Activated T-cell treated with anti-CD3 and anti-CD28 coated beads, Interleukin-2, amount 50 U/mL, for 1 hour (primary cell): ENCODE measurements at regions not wholly inside any gene's neighbourhood (a gene's known extent, or its start where the extent isn't known, plus 50 kb on each side); places are given as distances from the start of the nearest gene placed in this dataset.

Experiments used
- DNase-seq: peaks from one replicate; pipeline ENCODE4 v3.0.0-alpha.2; 2020

DNA sequence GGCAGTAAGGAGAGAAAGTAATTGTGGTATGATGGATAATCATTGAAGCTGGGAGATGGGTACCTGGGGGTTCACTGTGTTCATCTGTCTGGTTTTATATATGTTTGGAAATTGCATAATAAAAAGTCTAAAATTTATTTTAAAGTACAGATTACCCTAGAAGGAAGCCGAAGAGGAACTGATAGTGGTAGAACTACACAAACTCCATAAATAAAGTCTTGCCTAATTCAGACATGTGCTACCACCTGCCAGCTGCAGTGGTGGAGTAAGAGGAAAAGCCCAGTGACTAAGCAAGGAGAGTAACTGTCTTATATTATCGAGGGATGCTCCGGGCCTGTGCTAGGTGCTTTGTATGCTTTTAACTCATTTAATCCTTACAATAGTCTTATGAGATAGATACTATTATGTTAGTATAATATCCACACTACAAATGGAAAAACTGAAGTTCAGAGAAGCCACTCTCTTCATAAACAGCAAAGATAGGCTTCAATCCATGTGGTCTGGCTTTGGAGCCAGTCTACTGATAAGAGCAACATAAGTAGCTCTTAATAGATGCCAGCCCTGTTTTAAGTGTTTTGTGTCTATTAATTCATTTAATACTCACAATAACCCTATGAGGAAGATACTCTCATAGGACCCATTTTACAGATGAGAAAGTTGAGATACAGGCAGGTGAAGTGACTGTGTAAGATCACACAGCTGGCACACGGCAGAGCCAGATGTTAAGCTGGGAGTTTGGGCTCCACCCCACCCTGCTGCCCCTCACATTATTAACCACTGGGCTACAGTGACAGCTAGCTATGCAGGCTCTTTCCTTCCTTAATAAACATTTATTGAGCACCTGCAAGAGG, 56.8 kb upstream of the HNRNPU start:
- no peak for DNase-seq

DNA sequence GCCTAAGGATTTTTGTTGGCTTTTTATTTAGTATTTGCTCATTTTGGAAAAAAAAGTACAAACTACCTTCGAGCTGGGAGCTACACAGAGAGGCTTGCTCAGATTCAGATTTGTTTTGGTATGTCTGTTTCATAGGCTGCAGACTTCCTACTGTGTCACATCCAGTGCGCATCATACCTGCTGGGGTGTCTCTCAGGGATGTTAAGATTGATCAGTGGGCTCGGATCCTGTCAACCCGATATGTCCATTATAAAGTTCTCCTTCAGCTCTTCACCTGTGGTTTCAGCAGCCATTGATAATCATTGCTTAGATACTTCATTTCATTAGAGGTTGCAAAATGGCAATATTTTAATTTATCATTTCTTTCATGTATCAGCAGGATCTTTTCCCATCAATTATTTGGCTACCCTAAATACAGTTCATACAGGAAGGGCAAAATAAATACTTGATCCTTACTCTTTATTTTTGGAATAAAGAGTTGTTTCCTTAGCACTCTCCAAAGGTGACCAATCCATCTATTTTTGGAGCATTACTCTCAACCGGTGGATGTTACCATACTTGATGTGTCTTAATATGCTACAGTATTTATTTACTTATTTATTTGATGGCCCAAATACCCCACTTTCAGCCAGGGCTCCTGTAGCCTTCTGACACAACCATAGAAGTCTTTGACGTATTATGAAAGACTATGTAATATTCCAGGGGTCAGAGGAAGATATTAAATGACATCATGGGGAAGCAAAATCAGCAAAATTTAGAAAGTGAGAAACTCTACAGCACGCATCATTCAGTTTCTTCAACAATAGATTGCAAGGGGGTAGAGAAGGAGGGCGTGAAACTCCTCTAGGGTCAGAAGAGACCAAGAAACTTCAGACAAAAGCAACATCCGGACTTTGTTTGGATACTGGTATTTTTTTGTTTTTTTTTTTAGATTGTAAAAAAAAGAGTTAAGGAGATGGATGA, 55.3 kb upstream of the HNRNPU start:
- no peak for DNase-seq

DNA sequence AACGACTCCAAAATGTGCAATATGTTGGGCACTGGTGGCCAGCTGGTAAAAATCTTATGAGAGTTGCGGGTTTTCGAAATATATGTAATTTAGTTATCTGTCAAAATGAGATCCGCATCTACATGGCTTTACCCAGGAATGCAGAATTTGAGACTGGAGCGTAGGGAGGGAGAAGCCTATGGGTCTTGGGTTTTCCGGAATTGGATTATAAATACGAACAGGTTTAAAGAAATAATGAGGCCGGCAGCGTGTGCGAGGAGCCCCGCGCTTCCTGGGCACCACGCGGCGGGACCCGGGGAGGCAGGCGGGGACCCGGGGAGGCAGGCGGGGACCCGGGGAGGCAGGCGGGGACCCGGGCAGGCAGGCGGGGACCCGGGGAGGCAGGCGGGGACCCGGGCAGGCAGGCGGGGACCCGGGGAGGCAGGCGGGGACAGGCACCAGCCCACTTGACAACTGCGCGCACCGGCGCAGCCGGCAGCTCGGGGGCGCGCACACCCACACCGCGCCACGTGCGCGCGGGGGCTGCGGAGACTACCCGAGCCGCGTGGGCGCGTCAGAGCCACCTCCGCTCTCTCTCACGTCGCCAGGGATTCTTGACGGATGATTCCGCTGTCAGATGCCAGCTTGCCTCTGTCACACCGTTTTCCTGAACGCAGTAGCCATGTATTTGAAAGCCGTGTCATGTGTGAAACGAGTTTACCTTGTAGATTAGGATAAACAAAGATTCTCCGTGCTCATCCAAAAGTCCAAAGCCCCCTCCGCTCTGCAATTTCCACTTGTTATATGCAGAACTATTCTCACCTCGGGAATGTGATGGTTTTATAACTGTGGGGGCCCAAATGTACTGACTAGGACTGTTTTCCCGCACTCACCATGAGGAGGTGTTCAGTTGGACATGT, 54.3 kb upstream of the HNRNPU start:
- DNase-seq: peak; percentile 75

DNA sequence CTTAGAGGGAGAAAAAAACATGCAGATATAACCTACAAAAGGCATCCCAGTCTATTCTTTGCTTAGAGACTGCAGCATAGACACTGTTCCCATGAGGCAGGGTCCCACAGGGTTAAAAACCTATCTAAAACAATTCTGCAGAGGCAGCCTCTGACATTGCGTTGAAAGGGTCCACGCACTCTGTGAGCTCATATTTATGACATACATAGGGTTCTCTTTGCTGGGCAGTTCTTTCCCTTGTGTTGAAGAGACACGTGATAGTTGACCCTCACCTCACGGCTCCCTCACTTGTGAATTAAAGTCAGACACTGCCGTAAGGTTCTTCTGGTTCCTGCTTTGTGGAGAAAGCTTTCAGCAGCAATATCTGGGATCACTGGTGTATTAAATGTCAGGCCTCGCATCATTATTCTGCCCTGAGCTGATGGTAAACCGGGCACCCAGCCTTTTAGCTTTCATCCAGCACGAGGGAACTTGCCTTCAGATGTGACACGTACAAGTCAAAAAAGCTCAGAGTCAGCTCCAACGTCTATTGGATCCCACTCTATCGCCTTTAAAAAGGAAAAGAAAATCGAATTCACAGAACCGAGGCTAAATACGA, 52.8 kb upstream of the HNRNPU start:
- no peak for DNase-seq

DNA sequence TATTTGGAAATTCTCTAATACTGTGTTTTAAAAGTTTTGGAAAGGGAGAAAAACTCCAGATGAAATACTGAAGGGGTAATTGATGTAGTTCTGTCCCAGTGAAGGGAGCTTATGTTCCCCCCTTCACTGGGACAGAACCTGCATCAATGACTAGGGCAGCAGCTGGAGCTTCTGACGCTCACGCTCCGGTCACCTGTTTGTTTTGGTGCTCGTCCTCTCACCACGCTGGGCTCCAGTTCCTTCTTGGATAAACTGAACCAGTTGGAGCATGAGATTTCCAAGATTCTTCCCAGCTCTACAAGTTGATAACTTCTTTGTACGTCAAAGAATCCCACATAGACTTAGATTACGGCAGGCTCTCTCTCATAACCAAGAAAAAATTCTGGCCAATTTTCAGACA, 51.4 kb upstream of the HNRNPU start:
- DNase-seq: no peak

DNA sequence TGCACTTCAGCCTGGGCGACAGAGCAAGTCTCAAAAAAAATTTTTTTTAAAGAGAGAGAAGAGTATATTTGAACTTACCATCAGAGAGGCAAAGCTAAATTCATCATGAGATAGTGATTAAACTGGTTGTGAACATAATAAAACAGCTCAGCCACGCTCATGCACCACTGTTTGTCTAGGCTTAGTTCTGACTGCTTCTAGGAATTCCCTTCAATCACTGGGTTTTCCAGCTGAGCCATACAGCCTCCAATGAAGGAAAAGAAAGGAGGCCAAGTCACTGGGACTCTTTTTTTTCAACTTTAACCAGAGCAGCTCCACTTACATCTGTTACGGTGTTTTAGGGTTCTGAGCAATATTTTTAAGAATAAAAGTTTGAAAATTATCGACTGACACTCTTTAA, 50.4 kb upstream of the HNRNPU start:
- no peak for DNase-seq
